GM19238 (cell line): ENCODE measurements at regions not wholly inside any gene's neighbourhood (a gene's known extent, or its start where the extent isn't known, plus 50 kb on each side); places are given as distances from the start of the nearest gene placed in this dataset.
A peak's percentile ranks its signal among the peaks of the same experiment; 100 is the strongest.

Source experiments
- DNase-seq: peaks from one replicate; pipeline ENCODE4 v3.0.0; 2011; ENCODE audit warnings: low spot score; ENCODE audit not compliant: insufficient read length

GRCh38 chr4:180437601-180438000 lies 1805.6 kb upstream of the TENM3 start:
- DNase-seq: no peak

GRCh38 chr4:180448306-180448705 lies 1794.9 kb upstream of the TENM3 start:
- DNase-seq: no peak

- DNase-seq: peak; percentile 16
Observed at GRCh38 chr4:180449395-180449956, 1793.7 kb upstream of the TENM3 start.

GRCh38 chr4:180455226-180455625 lies 1788.0 kb upstream of the TENM3 start:
- DNase-seq: no peak

- no peak for DNase-seq
Observed at GRCh38 chr4:180456928-180457327, 1786.3 kb upstream of the TENM3 start.

- DNase-seq: no peak
Observed at GRCh38 chr4:180462116-180462515, 1781.1 kb upstream of the TENM3 start.

GRCh38 chr4:180465364-180465763 lies 1777.8 kb upstream of the TENM3 start:
- no peak for DNase-seq

GRCh38 chr4:180483036-180483435 lies 1760.2 kb upstream of the TENM3 start:
- no peak for DNase-seq

GRCh38 chr4:180485407-180485806 lies 1757.8 kb upstream of the TENM3 start:
- no peak for DNase-seq

- no peak for DNase-seq
Observed at GRCh38 chr4:180486342-180486741, 1756.9 kb upstream of the TENM3 start.

GRCh38 chr4:180489787-180490186 lies 1753.4 kb upstream of the TENM3 start:
- DNase-seq: no peak

- no peak for DNase-seq
Observed at GRCh38 chr4:180491210-180491609, 1752.0 kb upstream of the TENM3 start.

GRCh38 chr4:180493299-180493698 lies 1749.9 kb upstream of the TENM3 start:
- DNase-seq: no peak

GRCh38 chr4:180500154-180500553 lies 1743.0 kb upstream of the TENM3 start:
- DNase-seq: no peak

GRCh38 chr4:180512801-180513475 lies 1730.3 kb upstream of the TENM3 start:
- no peak for DNase-seq

GRCh38 chr4:180518906-180519305 lies 1724.3 kb upstream of the TENM3 start:
- no peak for DNase-seq

GRCh38 chr4:180521181-180521580 lies 1722.0 kb upstream of the TENM3 start:
- DNase-seq: no peak

- no peak for DNase-seq
Observed at GRCh38 chr4:180525523-180526077, 1717.6 kb upstream of the TENM3 start.

GRCh38 chr4:180528003-180528402 lies 1715.2 kb upstream of the TENM3 start:
- no peak for DNase-seq

GRCh38 chr4:180530787-180531186 lies 1712.4 kb upstream of the TENM3 start:
- no peak for DNase-seq

- no peak for DNase-seq
Observed at GRCh38 chr4:180532691-180533090, 1710.5 kb upstream of the TENM3 start.

GRCh38 chr4:180538384-180539057 lies 1704.7 kb upstream of the TENM3 start:
- no peak for DNase-seq

- DNase-seq: no peak
Observed at GRCh38 chr4:180539284-180539683, 1703.9 kb upstream of the TENM3 start.
